Uterus (tissue), 2 donors: ENCODE measurements at regions not wholly inside any gene's neighbourhood (a gene's known extent, or its start where the extent isn't known, plus 50 kb on each side); places are given as distances from the start of the nearest gene placed in this dataset.

Source experiments
- POLR2A ChIP-seq, 2 donors: fragments of 450-650 bp; IDR thresholded peaks; one replicate each; pipeline ENCODE4 v1.6.1; 2016; ENCODE audit warnings: antibody characterized with exemption in 2 of 2, mild to moderate bottlenecking in 1 of 2, moderate library complexity in 1 of 2
- TF ChIP-seq, protein P1 (sequence below), 4 experiments: fragments of 200-600 bp in 2 of 4; fragments of 450-650 bp in 2 of 4; sonication (generic) in 2 of 4; IDR thresholded peaks; one replicate each; pipeline ENCODE4 v1.5.1; 2016 to 2019; ENCODE audit warnings: antibody characterized with exemption in 4 of 4, mild to moderate bottlenecking in 2 of 4, moderate library complexity in 1 of 4

DNA sequence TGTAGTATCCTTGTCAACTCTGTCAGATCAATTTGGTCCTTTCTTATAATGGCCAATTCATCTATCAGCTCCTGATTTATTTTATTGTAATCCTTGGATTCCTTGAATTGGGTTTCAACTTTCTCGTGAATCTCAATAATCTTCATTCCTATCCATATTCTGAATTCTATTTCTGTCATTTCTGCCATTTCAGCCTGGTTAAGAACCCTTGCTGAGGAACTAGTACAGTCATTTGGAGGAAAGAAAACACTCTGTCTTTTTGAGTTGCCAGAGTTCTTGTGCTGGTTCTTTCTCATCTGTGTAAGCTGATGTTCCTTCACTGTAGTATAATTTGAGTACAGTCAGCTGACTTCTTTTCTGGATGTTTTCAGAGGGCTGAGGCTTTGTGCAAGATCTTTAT, 84.5 kb downstream of the CETN3 start:
- TF ChIP-seq, protein P1, sequence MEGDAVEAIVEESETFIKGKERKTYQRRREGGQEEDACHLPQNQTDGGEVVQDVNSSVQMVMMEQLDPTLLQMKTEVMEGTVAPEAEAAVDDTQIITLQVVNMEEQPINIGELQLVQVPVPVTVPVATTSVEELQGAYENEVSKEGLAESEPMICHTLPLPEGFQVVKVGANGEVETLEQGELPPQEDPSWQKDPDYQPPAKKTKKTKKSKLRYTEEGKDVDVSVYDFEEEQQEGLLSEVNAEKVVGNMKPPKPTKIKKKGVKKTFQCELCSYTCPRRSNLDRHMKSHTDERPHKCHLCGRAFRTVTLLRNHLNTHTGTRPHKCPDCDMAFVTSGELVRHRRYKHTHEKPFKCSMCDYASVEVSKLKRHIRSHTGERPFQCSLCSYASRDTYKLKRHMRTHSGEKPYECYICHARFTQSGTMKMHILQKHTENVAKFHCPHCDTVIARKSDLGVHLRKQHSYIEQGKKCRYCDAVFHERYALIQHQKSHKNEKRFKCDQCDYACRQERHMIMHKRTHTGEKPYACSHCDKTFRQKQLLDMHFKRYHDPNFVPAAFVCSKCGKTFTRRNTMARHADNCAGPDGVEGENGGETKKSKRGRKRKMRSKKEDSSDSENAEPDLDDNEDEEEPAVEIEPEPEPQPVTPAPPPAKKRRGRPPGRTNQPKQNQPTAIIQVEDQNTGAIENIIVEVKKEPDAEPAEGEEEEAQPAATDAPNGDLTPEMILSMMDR (IDR thresholded peaks at IDR 0.05) = no peak
- no peak for TF ChIP-seq POLR2A (IDR thresholded peaks at IDR 0.05)
